SU-DHL-6 (cell line): ENCODE measurements at regions not wholly inside any gene's neighbourhood (a gene's known extent, or its start where the extent isn't known, plus 50 kb on each side); places are given as distances from the start of the nearest gene placed in this dataset.

ENCODE experiments used
- H2AFZ ChIP-seq: fragments of 200-600 bp; sonication (generic); 2 replicates; pipeline ENCODE4 v1.6.1; 2014; ENCODE audit warnings: low read depth, mild to moderate bottlenecking, moderate library complexity, mixed read lengths, antibody characterized with exemption, low read length; ENCODE audit not compliant: severe bottlenecking
- H3F3A ChIP-seq: fragments of 200-600 bp; shearing (Covaris generic); 2 replicates; pipeline ENCODE4 v1.6.0; 2016; ENCODE audit warnings: antibody characterized with exemption, mild to moderate bottlenecking; ENCODE audit not compliant: insufficient read depth
- H3K27ac ChIP-seq: fragments of 200-600 bp; sonication (generic); 2 replicates; pipeline ENCODE4 v1.5.1; 2016; ENCODE audit warnings: low read depth, mild to moderate bottlenecking, low read length, moderate library complexity, mixed read lengths
- H3K27me3 ChIP-seq: fragments of 200-600 bp; sonication (generic), shearing (Covaris generic); 2 replicates; pipeline ENCODE4 v1.6.0; 2014; ENCODE audit warnings: mild to moderate bottlenecking, low read length
- H3K36me3 ChIP-seq: fragments of 200-600 bp; sonication (generic); 2 replicates; pipeline ENCODE4 v1.6.1; 2014; ENCODE audit warnings: mild to moderate bottlenecking, low read length, mixed read lengths
- H3K4me2 ChIP-seq: fragments of 300-600, 200-600 bp; shearing (Covaris generic), sonication (generic); 2 replicates; pipeline ENCODE4 v1.6.0; 2014; ENCODE audit warnings: low read length, low read depth, mild to moderate bottlenecking; ENCODE audit not compliant: poor library complexity, severe bottlenecking
- H3K4me3 ChIP-seq: fragments of 200-600 bp; sonication (generic); 2 replicates; pipeline ENCODE4 v1.5.1; 2014; ENCODE audit warnings: antibody characterized with exemption, low read length, mild to moderate bottlenecking, mixed read lengths; ENCODE audit not compliant: insufficient read depth, poor library complexity, severe bottlenecking
- H3K79me2 ChIP-seq: fragments of 200-600 bp; sonication (generic); 2 replicates; pipeline ENCODE4 v1.6.1; 2014; ENCODE audit warnings: mild to moderate bottlenecking, low read length, moderate library complexity; ENCODE audit not compliant: insufficient read depth
- H3K9ac ChIP-seq: fragments of 200-600 bp; sonication (generic); 2 replicates; pipeline ENCODE4 v1.7.0; 2014; ENCODE audit warnings: mild to moderate bottlenecking, low read length
- H3K9me2 ChIP-seq: fragments of 200-600 bp; sonication (generic); replicated peaks from 2 replicates; pipeline ENCODE4 v1.6.1; 2014; ENCODE audit warnings: low read length; ENCODE audit not compliant: insufficient read depth
- H3K9me3 ChIP-seq: fragments of 200-600 bp; sonication (generic); 2 replicates; pipeline ENCODE4 v1.6.1; 2014; ENCODE audit warnings: low read length, mixed read lengths; ENCODE audit not compliant: insufficient read depth
- H4K20me1 ChIP-seq: fragments of 200-600 bp; sonication (generic); 2 replicates; pipeline ENCODE4 v1.6.1; 2014; ENCODE audit warnings: low read depth, mild to moderate bottlenecking, antibody characterized with exemption, low read length, moderate library complexity, mixed read lengths
- EZH2phosphoT487 ChIP-seq: fragments of 200-600 bp; sonication (generic), shearing (Covaris generic); conservative IDR thresholded peaks from 2 replicates; pipeline ENCODE4 v1.6.1; 2018; ENCODE audit warnings: mild to moderate bottlenecking, antibody characterized with exemption, low read length, moderate library complexity, mixed read lengths
- TF ChIP-seq, protein P1 (sequence below): fragments of 200-600 bp; sonication (generic); IDR thresholded peaks from one replicate; pipeline ENCODE4 v1.5.1; 2017; ENCODE audit warnings: antibody characterized with exemption, mild to moderate bottlenecking, low read length, moderate library complexity; ENCODE audit not compliant: insufficient read depth, poor library complexity, severe bottlenecking

DNA sequence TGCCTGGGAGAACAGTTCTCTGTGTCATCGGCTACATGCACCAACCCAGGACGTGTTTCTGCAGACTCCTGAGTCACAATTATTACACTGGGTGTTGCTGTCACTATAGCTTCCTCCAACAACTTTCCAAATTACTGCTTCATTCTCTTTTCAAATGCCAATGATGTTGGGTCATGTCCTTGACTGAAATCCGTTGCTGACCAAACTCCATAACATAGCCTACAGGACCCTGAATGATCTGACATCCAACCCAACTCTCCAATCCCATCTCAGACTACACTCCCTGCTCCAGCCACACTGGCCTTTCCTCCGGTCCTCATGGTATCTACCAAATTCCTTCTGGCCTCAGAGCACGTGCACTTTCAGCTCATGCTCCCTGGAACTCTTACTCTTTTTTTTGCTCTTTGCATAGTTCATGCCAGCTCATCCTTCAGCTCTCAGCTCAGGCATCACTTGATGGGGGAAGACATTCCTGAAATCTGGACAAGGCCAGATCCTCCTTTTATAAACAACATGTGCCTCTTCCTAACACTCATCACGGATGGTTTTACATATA is 108.8 kb upstream of the PTPRG start:
- TF ChIP-seq, protein P1, sequence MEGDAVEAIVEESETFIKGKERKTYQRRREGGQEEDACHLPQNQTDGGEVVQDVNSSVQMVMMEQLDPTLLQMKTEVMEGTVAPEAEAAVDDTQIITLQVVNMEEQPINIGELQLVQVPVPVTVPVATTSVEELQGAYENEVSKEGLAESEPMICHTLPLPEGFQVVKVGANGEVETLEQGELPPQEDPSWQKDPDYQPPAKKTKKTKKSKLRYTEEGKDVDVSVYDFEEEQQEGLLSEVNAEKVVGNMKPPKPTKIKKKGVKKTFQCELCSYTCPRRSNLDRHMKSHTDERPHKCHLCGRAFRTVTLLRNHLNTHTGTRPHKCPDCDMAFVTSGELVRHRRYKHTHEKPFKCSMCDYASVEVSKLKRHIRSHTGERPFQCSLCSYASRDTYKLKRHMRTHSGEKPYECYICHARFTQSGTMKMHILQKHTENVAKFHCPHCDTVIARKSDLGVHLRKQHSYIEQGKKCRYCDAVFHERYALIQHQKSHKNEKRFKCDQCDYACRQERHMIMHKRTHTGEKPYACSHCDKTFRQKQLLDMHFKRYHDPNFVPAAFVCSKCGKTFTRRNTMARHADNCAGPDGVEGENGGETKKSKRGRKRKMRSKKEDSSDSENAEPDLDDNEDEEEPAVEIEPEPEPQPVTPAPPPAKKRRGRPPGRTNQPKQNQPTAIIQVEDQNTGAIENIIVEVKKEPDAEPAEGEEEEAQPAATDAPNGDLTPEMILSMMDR, result no peak
- no peak for TF ChIP-seq EZH2phosphoT487
- no peaks in the 10 kb centered on the region for H3K9me2 ChIP-seq
- no peak overlapping the region for H3K4me2 ChIP-seq

DNA sequence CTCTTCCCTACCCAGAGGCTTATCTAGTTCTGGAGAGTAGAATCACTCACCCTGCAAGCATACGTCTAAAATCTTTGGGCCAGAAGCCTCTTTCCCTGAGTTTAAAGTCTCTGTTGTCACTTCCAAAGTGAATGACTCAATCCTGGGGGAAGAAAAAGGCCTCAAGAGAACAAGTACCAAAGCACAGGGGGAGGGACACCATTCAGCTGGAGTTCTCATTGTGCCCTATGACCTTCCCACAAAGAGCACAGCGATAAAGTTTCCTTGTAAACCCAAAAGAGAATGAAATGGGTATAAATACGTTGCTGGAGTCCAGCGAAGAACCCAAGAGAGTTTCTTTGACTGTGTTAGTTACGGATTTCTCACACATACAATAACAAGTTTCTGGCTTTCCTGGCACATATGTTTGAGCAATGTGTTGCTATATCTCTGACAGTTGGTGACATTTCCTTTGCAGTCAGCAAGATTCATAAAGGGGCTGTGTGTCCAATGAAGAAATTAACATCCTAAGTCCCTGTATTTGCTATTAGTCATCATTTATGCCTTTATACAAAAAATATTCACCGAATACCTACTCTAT is 107.3 kb upstream of the PTPRG start:
- Histone ChIP-seq H3K4me2 (no peak overlapping the region), H3K79me2 (no peaks in the 10 kb centered on the region)

More for the DNA sequence above, 108.8 kb upstream of the PTPRG start:
- no peaks in the 10 kb centered on the region for H3K27me3 ChIP-seq
- H3K9ac ChIP-seq, result no peak overlapping the region
- H3F3A ChIP-seq, result no peaks in the 10 kb centered on the region
- H3K79me2 ChIP-seq, result no peaks in the 10 kb centered on the region
- H3K36me3 ChIP-seq, result no peaks in the 10 kb centered on the region
- no peaks in the 10 kb centered on the region for H4K20me1 ChIP-seq
- no peak overlapping the region for H3K27ac ChIP-seq
- no peak overlapping the region for H3K4me3 ChIP-seq
- H2AFZ ChIP-seq, result no peak overlapping the region
- no peaks in the 10 kb centered on the region for H3K9me3 ChIP-seq

DNA sequence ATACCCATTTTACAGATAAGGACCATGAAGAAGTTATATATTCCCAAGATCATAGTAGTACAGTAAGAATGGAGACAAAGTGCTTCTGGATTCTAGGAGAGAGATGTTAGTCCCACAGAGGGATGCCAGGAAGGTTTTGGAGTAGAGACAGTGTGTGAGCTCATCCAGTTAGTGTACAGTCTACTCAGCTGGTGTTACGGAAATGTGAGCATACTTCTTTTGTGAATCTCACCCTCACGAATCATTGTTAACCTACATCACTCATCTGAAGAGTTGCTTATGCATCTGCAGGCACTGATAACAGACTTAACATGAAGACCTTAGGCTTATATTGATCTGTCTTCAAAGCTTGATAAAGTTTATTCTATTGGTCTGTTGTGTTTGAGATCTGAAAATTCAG is 106.6 kb upstream of the PTPRG start:
- no peaks in the 10 kb centered on the region for H3K36me3 ChIP-seq
- no peaks in the 10 kb centered on the region for H3K79me2 ChIP-seq
- H3K9ac ChIP-seq, result no peak overlapping the region
- TF ChIP-seq, protein P1, result no peak
- H3K4me2 ChIP-seq, result no peak overlapping the region
- no peak overlapping the region for H3K4me3 ChIP-seq
- H2AFZ ChIP-seq, result no peak overlapping the region
- no peaks in the 10 kb centered on the region; the same call in 1 of the 2 replicates for H3K9me2 ChIP-seq
- no peaks in the 10 kb centered on the region for H3K27me3 ChIP-seq
- no peaks in the 10 kb centered on the region for H3F3A ChIP-seq
- H4K20me1 ChIP-seq, result no peaks in the 10 kb centered on the region
- no peak overlapping the region for H3K27ac ChIP-seq
- no peaks in the 10 kb centered on the region for H3K9me3 ChIP-seq

More for the DNA sequence above, 107.3 kb upstream of the PTPRG start:
- Histone ChIP-seq H3K9me3 (no peaks in the 10 kb centered on the region), H3K9me2 (no peaks in the 10 kb centered on the region), H2AFZ (no peak overlapping the region), H3F3A (no peaks in the 10 kb centered on the region), H3K36me3 (no peaks in the 10 kb centered on the region), H3K27me3 (no peaks in the 10 kb centered on the region), H3K9ac (no peak overlapping the region), H3K4me3 (no peak overlapping the region), H4K20me1 (no peaks in the 10 kb centered on the region), H3K27ac (no peak overlapping the region)
- TF ChIP-seq, protein P1, result no peak
- TF ChIP-seq EZH2phosphoT487, result no peak
